GM12878 (cell line): ENCODE measurements at regions not wholly inside any gene's neighbourhood (a gene's known extent, or its start where the extent isn't known, plus 50 kb on each side); places are given as distances from the start of the nearest gene placed in this dataset.

Experiments
- ATAC-seq: fragments of 200-7000 bp; cut with Tn5 transposase; 3 replicates; pipeline ENCODE4 v1.9.1; 2020; ENCODE audit warnings: mild to moderate bottlenecking, moderate library complexity
- BruUV-seq: library from RNA; stranded (reverse); fragments of 400-500 nt; replicated peaks from 2 replicates; lab custom pipeline; 2021; lab: Mats Ljungman, UMichigan
- CTCF ChIA-PET: fragments of 300-600 bp; sonication (Branson Sonifier 250); formaldehyde crosslinking; extraction: SDS; loops from one replicate; lab custom pipeline; 2021; ENCODE audit warnings: inconsistent platforms; lab: Yijun Ruan, JAX
- POLR2A ChIA-PET: fragments of 350-600 bp; formaldehyde crosslinking; extraction: SDS; loops from one replicate; lab custom pipeline; 2021; ENCODE audit warnings: inconsistent platforms; lab: Charles Lee
- RAD21 ChIA-PET: fragments of 300-600 bp; sonication (Branson Sonifier 250); formaldehyde crosslinking; loops from one replicate; lab custom pipeline; 2023; ENCODE audit warnings: antibody characterized with exemption; ENCODE audit not compliant: unreplicated experiment; lab: Charles Lee
- SMC1A ChIA-PET: fragments of 300-600 bp; sonication (Branson Sonifier 250); formaldehyde crosslinking; loops from one replicate; lab custom pipeline; 2023; ENCODE audit not compliant: unreplicated experiment, uncharacterized antibody; lab: Charles Lee
- DNase-seq: peaks from one replicate; pipeline ENCODE4 v3.0.0-alpha.2; 2011; ENCODE audit warnings: low read depth, low spot score
- FAIRE-seq: peaks from 3 replicates; lab custom pipeline; 2011; peaks lifted over from hg19 to GRCh38; lab: Jason Lieb, UNC
- H2AFZ ChIP-seq: 2 replicates; pipeline ENCODE4 v1.6.0; 2011; ENCODE audit warnings: low read depth, low read length, control low read depth; ENCODE audit not compliant: control insufficient read depth
- H3K27ac ChIP-seq: 2 replicates; pipeline ENCODE4 v1.5.1; 2011; ENCODE audit warnings: control low read depth; ENCODE audit not compliant: control insufficient read depth, insufficient read depth
- H3K27me3 ChIP-seq, 2 experiments: replicated peaks in 1 of 2; 2 replicates each; pipeline versions ENCODE4 v1.6.0 to v1.6.1; 2011; ENCODE audit warnings: low read length in 1 of 2; ENCODE audit not compliant: control insufficient read depth in 2 of 2, insufficient read depth in 2 of 2
- H3K36me3 ChIP-seq, 2 experiments: 2 replicates each; pipeline ENCODE4 v1.5.1; 2011; ENCODE audit warnings: low read length in 1 of 2; ENCODE audit not compliant: control insufficient read depth in 2 of 2, insufficient read depth in 2 of 2
- H3K4me1 ChIP-seq: 2 replicates; pipeline ENCODE4 v1.6.1; 2011; ENCODE audit warnings: mild to moderate bottlenecking, low read length, moderate library complexity, mixed read lengths; ENCODE audit not compliant: control insufficient read depth, insufficient read depth
- H3K4me2 ChIP-seq: 2 replicates; pipeline ENCODE4 v1.6.0; 2011; ENCODE audit warnings: control low read depth; ENCODE audit not compliant: control insufficient read depth, insufficient read depth
- H3K4me3 ChIP-seq: fragments of 200-600 bp; sonication (generic); 2 replicates; pipeline ENCODE4 v1.5.1; 2016
- H3K79me2 ChIP-seq: 2 replicates; pipeline ENCODE4 v1.6.0; 2011; ENCODE audit warnings: low read length; ENCODE audit not compliant: control insufficient read depth, insufficient read depth
- H3K9ac ChIP-seq: 2 replicates; pipeline ENCODE4 v1.8.0; 2011; ENCODE audit warnings: low read length, control low read depth, mixed read lengths; ENCODE audit not compliant: control insufficient read depth, insufficient read depth
- H3K9me3 ChIP-seq: replicated peaks from 3 replicates; pipeline ENCODE4 v1.5.1; 2011; ENCODE audit warnings: mild to moderate bottlenecking, low read length; ENCODE audit not compliant: control insufficient read depth, insufficient read depth
- H4K20me1 ChIP-seq: 2 replicates; pipeline ENCODE4 v1.6.0; 2011; ENCODE audit not compliant: control insufficient read depth, insufficient read depth
- ATF2 ChIP-seq: IDR thresholded peaks from 2 replicates; pipeline ENCODE4 v1.6.1; 2012; ENCODE audit warnings: low read length, inconsistent platforms
- BCLAF1 ChIP-seq: fragments of 450-650 bp; IDR thresholded peaks from 2 replicates; pipeline ENCODE4 v1.6.1; 2017; ENCODE audit warnings: antibody characterized with exemption, mild to moderate bottlenecking, moderate library complexity
- CREM ChIP-seq: IDR thresholded peaks from 2 replicates; pipeline ENCODE4 v1.6.1; 2014; ENCODE audit warnings: antibody characterized with exemption, low read depth
- EGR1 ChIP-seq, 2 experiments: IDR thresholded peaks; 1 replicate in 1 of 2; 2 replicates in 1 of 2; pipeline ENCODE4 v1.6.1; 2011 to 2012; ENCODE audit warnings: low read depth in 2 of 2, low read length in 2 of 2, borderline replicate concordance in 1 of 2, mild to moderate bottlenecking in 1 of 2, moderate library complexity in 1 of 2
- IKZF1 ChIP-seq: fragments of 450-650 bp; conservative IDR thresholded peaks from 2 replicates; pipeline ENCODE4 v1.6.1; 2017; ENCODE audit warnings: antibody characterized with exemption, mild to moderate bottlenecking
- NR2F1 ChIP-seq: fragments of 450-650 bp; conservative IDR thresholded peaks from 2 replicates; pipeline ENCODE4 v1.6.1; 2017; ENCODE audit warnings: mild to moderate bottlenecking
- RAD21 ChIP-seq: IDR thresholded peaks from 2 replicates; pipeline ENCODE4 v1.6.1; 2011; ENCODE audit warnings: mild to moderate bottlenecking, low read depth, low read length, moderate library complexity; ENCODE audit not compliant: insufficient read depth
- SPI1 ChIP-seq: IDR thresholded peaks from 2 replicates; pipeline ENCODE4 v1.6.1; 2011; ENCODE audit warnings: low read depth, mild to moderate bottlenecking, low read length, moderate library complexity, borderline replicate concordance; ENCODE audit not compliant: insufficient read depth
- STAT1 ChIP-seq: fragments of 450-650 bp; conservative IDR thresholded peaks from 2 replicates; pipeline ENCODE4 v1.6.1; 2014; ENCODE audit warnings: antibody characterized with exemption, mild to moderate bottlenecking
- TCF12 ChIP-seq: IDR thresholded peaks from 2 replicates; pipeline ENCODE4 v1.6.1; 2011; ENCODE audit warnings: low read depth, mild to moderate bottlenecking, low read length
- ZZZ3 ChIP-seq: IDR thresholded peaks from 2 replicates; pipeline ENCODE4 v1.6.1; 2011; ENCODE audit warnings: low read depth; ENCODE audit not compliant: control insufficient read depth, insufficient read length
- WGBS: methylation state at CpG from one replicate; pipeline ENCODE4 v1.1.6; 2016; ENCODE audit warnings: low lambda C conversion rate; ENCODE audit not compliant: insufficient replicate concordance, insufficient coverage; ENCODE audit errors: missing lambda C conversion rate; 5-methylcytosine and 5-hydroxymethylcytosine counted together
- in situ Hi-C: fragments of 300-500 bp; cut with MboI; formaldehyde crosslinking; loops from 9 replicates; pipeline ENCODE4 v1.14.3; 2018; ENCODE audit warnings: mixed read lengths
- intact Hi-C: fragments of 100-400 bp; cut with micrococcal nuclease; formaldehyde crosslinking; loops from one replicate; pipeline ENCODE4 v1.14.2; 2022; ENCODE audit not compliant: unreplicated experiment

- WGBS, result 25% methylated on average over 9 of the region's 9 CpGs
- intact Hi-C loops, result no loop called here
These were observed 1505.6 kb downstream of the BRD1 start for GRCh38 chr22:48321986-48322545.

More at GRCh38 chr22:48321986-48322545, 1505.6 kb downstream of the BRD1 start:
- no peak overlapping the region for H3K27ac ChIP-seq
- H3K9me3 ChIP-seq, result no peaks in the 10 kb centered on the region; the same call in 2 of the 3 replicates
- no peak for ATAC-seq
- no peak overlapping the region for H3K4me2 ChIP-seq
- ChIA-PET CTCF (no interaction called here), POLR2A (no interaction called here), RAD21 (no interaction called here), SMC1A (no interaction called here)
- H4K20me1 ChIP-seq, result no peaks in the 10 kb centered on the region
- no peak overlapping the region for H3K4me3 ChIP-seq
- no peak for FAIRE-seq
- no peak overlapping the region for H2AFZ ChIP-seq
- no peaks in the 10 kb centered on the region for H3K79me2 ChIP-seq
- no TSS peak for BruUV-seq
- no peaks in the 10 kb centered on the region for H3K27me3 ChIP-seq
- TF ChIP-seq EGR1 (IDR thresholded peaks at IDR 0.05; ENCODE audit: borderline replicate concordance in 1 of 2, low read depth in 2 of 2, low read length in 2 of 2) (no peak), RAD21 (no peak), STAT1 (no peak), BCLAF1 (no peak), CREM (no peak), IKZF1 (no peak), SPI1 (no peak), ATF2 (no peak), TCF12 (no peak), ZZZ3 (no peak), NR2F1 (no peak)
- no peaks in the 10 kb centered on the region for H3K4me1 ChIP-seq
- no peak for DNase-seq
- no peaks in the 10 kb centered on the region for H3K36me3 ChIP-seq
- no peak overlapping the region for H3K9ac ChIP-seq
- in situ Hi-C loops, result no loop called here
